HPDE6-E6E7 (cell line): ENCODE measurements at regions not wholly inside any gene's neighbourhood (a gene's known extent, or its start where the extent isn't known, plus 50 kb on each side); places are given as distances from the start of the nearest gene placed in this dataset.

Experiments used
- DNase-seq: peaks from one replicate; pipeline ENCODE4 v3.0.0; 2011; ENCODE audit warnings: missing footprints; ENCODE audit errors: extremely low spot score

GRCh38 chr5:165079389-165079788 lies 1574.0 kb downstream of the MAT2B start:
- DNase-seq: no peak

- DNase-seq: no peak
Observed at GRCh38 chr5:165083394-165083793, 1578.0 kb downstream of the MAT2B start.

GRCh38 chr5:165086465-165086864 lies 1581.0 kb downstream of the MAT2B start:
- no peak for DNase-seq

- DNase-seq: no peak
Observed at GRCh38 chr5:165094782-165095181, 1589.4 kb downstream of the MAT2B start.

- no peak for DNase-seq
Observed at GRCh38 chr5:165101709-165102108, 1596.3 kb downstream of the MAT2B start.

GRCh38 chr5:165104611-165105010 lies 1599.2 kb downstream of the MAT2B start:
- no peak for DNase-seq

- DNase-seq: no peak
Observed at GRCh38 chr5:165108809-165109208, 1603.4 kb downstream of the MAT2B start.

GRCh38 chr5:165119175-165119574 lies 1613.8 kb downstream of the MAT2B start:
- DNase-seq: no peak

GRCh38 chr5:165126598-165126997 lies 1621.2 kb downstream of the MAT2B start:
- no peak for DNase-seq

GRCh38 chr5:165127941-165128340 lies 1622.5 kb downstream of the MAT2B start:
- DNase-seq: no peak

GRCh38 chr5:165130656-165131055 lies 1625.2 kb downstream of the MAT2B start:
- no peak for DNase-seq

- no peak for DNase-seq
Observed at GRCh38 chr5:165134155-165134554, 1628.7 kb downstream of the MAT2B start.

GRCh38 chr5:165135565-165135964 lies 1630.1 kb downstream of the MAT2B start:
- no peak for DNase-seq

GRCh38 chr5:165137701-165138100 lies 1632.3 kb downstream of the MAT2B start:
- DNase-seq: no peak

GRCh38 chr5:165138236-165138635 lies 1632.8 kb downstream of the MAT2B start:
- no peak for DNase-seq

GRCh38 chr5:165139262-165139661 lies 1633.8 kb downstream of the MAT2B start:
- DNase-seq: no peak

- DNase-seq: no peak
Observed at GRCh38 chr5:165139721-165140120, 1634.3 kb downstream of the MAT2B start.

- no peak for DNase-seq
Observed at GRCh38 chr5:165143741-165144140, 1638.3 kb downstream of the MAT2B start.

- DNase-seq: no peak
Observed at GRCh38 chr5:165149431-165149830, 1644.0 kb downstream of the MAT2B start.

GRCh38 chr5:165152058-165152457 lies 1646.6 kb downstream of the MAT2B start:
- no peak for DNase-seq

GRCh38 chr5:165157219-165157618 lies 1651.8 kb downstream of the MAT2B start:
- no peak for DNase-seq

- DNase-seq: no peak
Observed at GRCh38 chr5:165161204-165161603, 1655.8 kb downstream of the MAT2B start.

- no peak for DNase-seq
Observed at GRCh38 chr5:165163861-165164260, 1658.4 kb downstream of the MAT2B start.

GRCh38 chr5:165173651-165174050 lies 1668.2 kb downstream of the MAT2B start:
- no peak for DNase-seq

- no peak for DNase-seq
Observed at GRCh38 chr5:165175041-165175440, 1669.6 kb downstream of the MAT2B start.
